Lung (tissue), 11 donors: ENCODE measurements at regions not wholly inside any gene's neighbourhood (a gene's known extent, or its start where the extent isn't known, plus 50 kb on each side); places are given as distances from the start of the nearest gene placed in this dataset.

Source experiments
- ATAC-seq: fragments of 200-7000 bp; cut with Tn5 transposase; one replicate; pipeline ENCODE4 v1.9.1; 2020; ENCODE audit warnings: moderate number of reproducible peaks; ENCODE audit not compliant: insufficient read depth, low FRiP score
- DNase-seq, 3 donors: peaks; one replicate each; pipeline ENCODE4 v3.0.0-alpha.2; 2013 to 2017
- H3K27ac ChIP-seq, 2 donors: one replicate each; pipeline ENCODE4 v1.5.1; 2013; ENCODE audit warnings: mild to moderate bottlenecking in 2 of 2, moderate library complexity in 2 of 2, control low read depth in 1 of 2, inconsistent platforms in 1 of 2, low read depth in 1 of 2, low read length in 1 of 2
- H3K27me3 ChIP-seq, 3 donors: one replicate each; pipeline ENCODE4 v1.5.1; 2013; ENCODE audit warnings: low read length in 2 of 3; ENCODE audit not compliant: control insufficient read depth in 3 of 3, insufficient read depth in 3 of 3
- H3K36me3 ChIP-seq, 4 donors: one replicate each; pipeline ENCODE4 v1.5.1; 2013; ENCODE audit warnings: low read length in 4 of 4, mild to moderate bottlenecking in 1 of 4, moderate library complexity in 1 of 4; ENCODE audit not compliant: control insufficient read depth in 4 of 4, insufficient read depth in 4 of 4
- H3K4me1 ChIP-seq, 5 donors: one replicate each; pipeline ENCODE4 v1.5.1; 2013; ENCODE audit warnings: low read length in 5 of 5, mild to moderate bottlenecking in 2 of 5, moderate library complexity in 1 of 5; ENCODE audit not compliant: control insufficient read depth in 5 of 5, insufficient read depth in 5 of 5
- H3K4me3 ChIP-seq: one replicate; pipeline ENCODE4 v1.5.1; 2013; ENCODE audit warnings: mild to moderate bottlenecking, control low read depth, moderate library complexity
- H3K9ac ChIP-seq, 2 donors: one replicate each; pipeline ENCODE4 v1.5.1; 2013; ENCODE audit warnings: low read length in 2 of 2, control low read depth in 1 of 2; ENCODE audit not compliant: insufficient read depth in 1 of 2
- H3K9me3 ChIP-seq, 4 donors: one replicate each; pipeline ENCODE4 v1.5.1; 2013; ENCODE audit warnings: low read length in 3 of 4, mild to moderate bottlenecking in 1 of 4, moderate library complexity in 1 of 4; ENCODE audit not compliant: control insufficient read depth in 4 of 4, insufficient read depth in 3 of 4
- WGBS, 2 donors: extraction: QIAGEN DNeasy Blood & Tissue Kit; methylation state at CpG; one replicate each; pipeline ENCODE4 v1.1.7; 2013; 5-methylcytosine and 5-hydroxymethylcytosine counted together
- TF ChIP-seq, protein P1 (sequence below): IDR thresholded peaks from 2 replicates; pipeline ENCODE4 v1.5.1; 2012; ENCODE audit warnings: mild to moderate bottlenecking; ENCODE audit errors: control extremely low read depth, extremely low read depth
- donor health status: control.
- donor health status: control.
- donor health status: Bipolar disorder and iron deficiency.
- donor health status: healthy.
- donor health status: DM: yes; HTN: yes; CAD: no.

- 13 to 29% methylated on average over 4 of the region's 4 CpGs for WGBS, 2 donors
- Histone ChIP-seq H3K9me3 (no peaks in the 10 kb centered on the region), H3K27ac (no peak overlapping the region), H3K27me3 (no peaks in the 10 kb centered on the region), H3K4me1 (peaks cover 1 to 33% (median 5%) of the 10 kb centered on the region in 5 donors), H3K4me3 (no peak overlapping the region), H3K9ac (no peak overlapping the region), H3K36me3 (no peaks in the 10 kb centered on the region)
- ATAC-seq (no peak), DNase-seq (peak; percentile 46 to 79 (median 74))
- TF ChIP-seq, protein P1, sequence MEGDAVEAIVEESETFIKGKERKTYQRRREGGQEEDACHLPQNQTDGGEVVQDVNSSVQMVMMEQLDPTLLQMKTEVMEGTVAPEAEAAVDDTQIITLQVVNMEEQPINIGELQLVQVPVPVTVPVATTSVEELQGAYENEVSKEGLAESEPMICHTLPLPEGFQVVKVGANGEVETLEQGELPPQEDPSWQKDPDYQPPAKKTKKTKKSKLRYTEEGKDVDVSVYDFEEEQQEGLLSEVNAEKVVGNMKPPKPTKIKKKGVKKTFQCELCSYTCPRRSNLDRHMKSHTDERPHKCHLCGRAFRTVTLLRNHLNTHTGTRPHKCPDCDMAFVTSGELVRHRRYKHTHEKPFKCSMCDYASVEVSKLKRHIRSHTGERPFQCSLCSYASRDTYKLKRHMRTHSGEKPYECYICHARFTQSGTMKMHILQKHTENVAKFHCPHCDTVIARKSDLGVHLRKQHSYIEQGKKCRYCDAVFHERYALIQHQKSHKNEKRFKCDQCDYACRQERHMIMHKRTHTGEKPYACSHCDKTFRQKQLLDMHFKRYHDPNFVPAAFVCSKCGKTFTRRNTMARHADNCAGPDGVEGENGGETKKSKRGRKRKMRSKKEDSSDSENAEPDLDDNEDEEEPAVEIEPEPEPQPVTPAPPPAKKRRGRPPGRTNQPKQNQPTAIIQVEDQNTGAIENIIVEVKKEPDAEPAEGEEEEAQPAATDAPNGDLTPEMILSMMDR: no peak
Observed at GRCh38 chr6:134519465-134519864, 201.6 kb upstream of the SGK1 start.

DNA sequence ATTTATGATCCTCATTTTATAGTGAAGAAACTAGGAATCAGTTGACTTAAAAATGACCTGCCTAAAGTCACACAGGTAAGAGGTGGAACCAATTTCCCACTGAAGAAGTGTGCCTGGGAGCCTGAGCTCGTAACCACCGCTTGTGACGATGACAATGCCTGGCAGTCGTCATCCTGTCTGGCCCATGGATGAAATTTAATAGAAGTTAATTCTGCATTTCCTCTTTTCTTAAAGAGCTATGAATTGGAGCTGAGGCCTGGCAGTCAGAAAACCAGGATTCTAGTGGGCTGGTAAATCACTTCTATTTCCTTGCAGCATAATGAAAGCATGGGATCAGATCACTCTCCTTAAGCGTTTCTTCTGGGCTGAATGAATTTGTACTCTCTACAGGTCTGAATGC is 200.0 kb upstream of the SGK1 start:
- no peaks in the 10 kb centered on the region for H3K27me3 ChIP-seq
- no peaks in the 10 kb centered on the region for H3K9me3 ChIP-seq
- H3K4me3 ChIP-seq: no peak overlapping the region
- DNase-seq (no peak), ATAC-seq (no peak)
- WGBS, 2 donors: 27 to 42% methylated on average over 5 of the region's 5 CpGs
- no peak overlapping the region for H3K9ac ChIP-seq
- TF ChIP-seq, protein P1: no peak
- peak overlapping the region; percentile 22 to 85 for H3K27ac ChIP-seq
- peaks cover 1 to 34% (median 5%) of the 10 kb centered on the region in 5 donors for H3K4me1 ChIP-seq
- no peaks in the 10 kb centered on the region for H3K36me3 ChIP-seq

- ATAC-seq: peak; percentile 84
Observed at GRCh38 chr6:134517145-134517658, 199.3 kb upstream of the SGK1 start.

More at GRCh38 chr6:134517145-134517658, 199.3 kb upstream of the SGK1 start:
- Histone ChIP-seq H3K4me1 (peaks cover 1 to 41% (median 5%) of the 10 kb centered on the region in 5 donors), H3K9me3 (no peaks in the 10 kb centered on the region), H3K27ac (peak overlapping the region; percentile 22 to 63), H3K4me3 (no peak overlapping the region), H3K27me3 (no peaks in the 10 kb centered on the region), H3K9ac (no peak overlapping the region), H3K36me3 (no peaks in the 10 kb centered on the region)
- TF ChIP-seq, protein P1: no peak
- DNase-seq: peak; percentile 81 to 92 (median 83)
- 18 to 32% methylated on average over 9 of the region's 9 CpGs for WGBS, 2 donors
